ENCODE measurements at regions not wholly inside any gene's neighbourhood (a gene's known extent, or its start where the extent isn't known, plus 50 kb on each side); places are given as distances from the start of the nearest gene placed in this dataset.

DNA sequence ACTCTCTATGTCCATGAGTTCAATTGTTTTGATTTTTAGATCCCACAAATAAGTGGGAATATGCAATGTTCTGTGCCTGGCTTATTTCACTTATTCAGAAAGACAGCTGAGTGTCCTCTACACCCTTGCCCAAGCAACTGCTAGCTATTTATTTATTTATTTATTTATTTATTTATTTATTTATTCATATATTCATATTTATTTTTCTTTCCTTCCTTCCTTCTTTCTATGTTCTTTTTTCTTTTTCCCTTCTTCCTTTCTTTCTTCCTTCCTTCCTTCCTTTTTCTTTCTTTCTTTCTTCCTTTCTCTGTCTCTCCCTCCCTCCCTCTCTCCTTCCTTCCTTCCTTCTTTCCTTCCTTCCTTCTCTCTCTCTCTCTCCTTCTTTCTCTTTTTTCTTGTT, 563.4 kb downstream of the BCL11B start:
- no peak for DNase-seq

- no peak for DNase-seq
These were observed 560.5 kb downstream of the BCL11B start for GRCh38 chr14:98711453-98711852.

- no peak for DNase-seq
These were observed 557.2 kb downstream of the BCL11B start for GRCh38 chr14:98714626-98715425.

GRCh38 chr14:98716133-98716532, 555.9 kb downstream of the BCL11B start:
- no peak for DNase-seq

GRCh38 chr14:98721061-98721460, 550.9 kb downstream of the BCL11B start:
- no peak for DNase-seq

DNA sequence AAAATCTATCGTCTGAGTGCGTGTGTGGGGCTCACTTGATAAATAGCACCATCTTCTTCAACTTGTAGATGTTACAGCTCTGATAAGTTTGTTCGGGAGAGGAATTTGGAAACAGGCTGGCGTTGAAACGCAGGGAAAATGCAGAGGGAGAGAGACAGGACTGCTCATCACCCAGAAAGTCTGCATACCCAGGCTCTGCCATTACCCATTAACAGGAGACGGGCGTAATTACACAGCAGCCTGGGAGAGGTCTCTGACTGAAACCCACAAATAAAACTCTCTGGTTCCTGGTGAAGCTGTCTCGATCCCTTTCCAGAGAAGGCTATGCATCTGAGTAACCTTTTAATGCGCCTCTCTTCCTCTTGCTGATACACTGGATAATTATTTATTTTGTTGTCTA, 547.3 kb downstream of the BCL11B start:
- no peak for DNase-seq

GRCh38 chr14:98725191-98725590, 546.8 kb downstream of the BCL11B start:
- DNase-seq, result no peak

DNA sequence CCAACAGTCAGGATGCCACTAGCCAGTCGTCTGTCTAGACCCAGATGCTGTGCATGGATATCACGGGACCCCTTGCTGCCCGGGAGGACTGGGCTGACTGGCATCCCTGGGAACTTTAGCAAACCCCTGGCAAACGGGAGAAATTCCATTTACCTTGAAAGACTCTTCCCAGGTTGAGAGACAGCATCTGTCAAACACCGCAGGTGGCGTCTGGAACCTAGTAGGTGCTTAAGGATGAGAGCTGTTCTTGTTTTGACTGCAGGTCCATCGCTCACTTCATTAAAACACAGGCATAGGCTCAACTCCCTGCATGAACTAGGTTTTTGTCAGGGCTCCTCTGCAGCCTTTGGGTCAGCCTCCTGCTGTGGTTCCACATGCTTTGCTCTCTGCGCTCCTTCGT, 546.3 kb downstream of the BCL11B start:
- no peak for DNase-seq

GRCh38 chr14:98726585-98727405, 545.2 kb downstream of the BCL11B start:
- no peak for DNase-seq

DNA sequence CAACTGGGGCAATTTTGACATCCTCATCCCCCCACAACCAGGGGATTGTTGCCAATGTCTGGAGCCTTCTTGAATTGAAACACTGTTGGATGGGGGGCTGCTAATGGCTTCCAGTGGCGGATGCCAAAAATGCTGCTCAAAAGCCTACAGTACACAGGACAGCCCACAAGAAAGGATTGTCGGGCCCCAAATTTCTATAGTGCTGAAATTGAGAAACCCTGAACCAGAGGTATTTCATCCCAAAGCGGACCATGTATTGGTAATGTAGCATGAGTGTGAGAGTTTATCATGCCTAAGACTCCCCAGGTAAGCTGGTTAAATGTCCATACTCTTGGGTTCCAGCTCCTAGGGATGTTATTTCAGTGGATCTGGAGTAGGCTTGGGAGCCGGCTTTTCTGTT, 544.0 kb downstream of the BCL11B start:
- no peak for DNase-seq

DNA sequence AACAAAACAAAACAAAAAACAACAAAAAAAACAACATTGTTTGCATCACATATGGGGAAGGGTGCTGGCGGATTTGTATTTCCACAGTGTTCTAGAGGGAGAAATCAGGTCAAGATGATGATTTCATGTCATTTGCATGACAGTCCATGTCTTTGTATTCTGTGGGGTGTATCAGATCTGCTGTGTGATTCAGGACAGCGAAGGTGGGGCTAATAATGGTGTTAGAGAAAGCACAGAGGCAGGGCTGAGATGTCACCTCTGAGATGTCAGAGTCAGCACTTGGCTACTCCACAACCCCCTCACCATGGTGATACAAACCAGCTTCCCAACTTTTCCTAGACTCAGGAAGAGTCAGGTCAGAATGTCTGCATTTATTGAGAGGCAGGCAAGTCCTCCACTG, 543.2 kb downstream of the BCL11B start:
- no peak for DNase-seq

DNA sequence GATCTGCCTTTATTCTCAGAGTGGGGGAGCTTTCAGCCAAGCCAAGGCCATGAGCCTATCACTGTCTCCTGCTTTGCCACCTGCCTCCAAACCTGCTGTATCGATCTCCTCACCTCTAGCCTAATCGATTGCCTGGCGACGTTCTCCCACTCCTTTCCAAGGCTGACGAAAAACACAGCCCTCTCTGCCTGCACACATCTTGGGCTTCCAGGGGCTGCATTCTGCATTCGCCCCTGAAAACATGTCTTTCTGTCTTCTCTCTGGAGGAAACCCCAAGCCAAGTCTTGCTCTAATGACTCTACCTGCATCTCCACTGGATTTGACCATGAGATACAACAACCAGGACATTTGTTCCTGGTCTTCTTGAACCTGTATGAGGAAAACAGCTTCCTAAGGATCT, 540.7 kb downstream of the BCL11B start:
- DNase-seq, result no peak

GRCh38 chr14:98731701-98732100, 540.3 kb downstream of the BCL11B start:
- no peak for DNase-seq

DNA sequence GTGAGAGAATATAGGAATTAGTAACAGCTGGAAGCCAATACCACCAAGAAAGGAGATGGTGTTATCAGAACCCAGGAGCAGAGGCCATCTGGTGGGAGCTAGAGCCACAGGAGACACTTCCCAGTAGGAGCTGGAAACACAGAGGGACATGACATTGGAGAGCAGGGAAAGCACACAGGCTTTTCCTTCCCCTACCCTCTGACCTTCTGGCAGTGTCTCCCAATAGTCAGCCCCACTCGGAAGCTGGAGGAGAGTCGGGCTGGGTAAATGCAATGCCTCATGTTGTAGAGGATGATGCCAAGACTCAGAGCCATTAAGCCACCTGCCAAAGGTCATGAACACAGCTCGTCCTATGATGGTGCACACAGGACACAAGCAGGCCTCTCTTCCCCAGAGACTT, 538.5 kb downstream of the BCL11B start:
- DNase-seq, result no peak

DNA sequence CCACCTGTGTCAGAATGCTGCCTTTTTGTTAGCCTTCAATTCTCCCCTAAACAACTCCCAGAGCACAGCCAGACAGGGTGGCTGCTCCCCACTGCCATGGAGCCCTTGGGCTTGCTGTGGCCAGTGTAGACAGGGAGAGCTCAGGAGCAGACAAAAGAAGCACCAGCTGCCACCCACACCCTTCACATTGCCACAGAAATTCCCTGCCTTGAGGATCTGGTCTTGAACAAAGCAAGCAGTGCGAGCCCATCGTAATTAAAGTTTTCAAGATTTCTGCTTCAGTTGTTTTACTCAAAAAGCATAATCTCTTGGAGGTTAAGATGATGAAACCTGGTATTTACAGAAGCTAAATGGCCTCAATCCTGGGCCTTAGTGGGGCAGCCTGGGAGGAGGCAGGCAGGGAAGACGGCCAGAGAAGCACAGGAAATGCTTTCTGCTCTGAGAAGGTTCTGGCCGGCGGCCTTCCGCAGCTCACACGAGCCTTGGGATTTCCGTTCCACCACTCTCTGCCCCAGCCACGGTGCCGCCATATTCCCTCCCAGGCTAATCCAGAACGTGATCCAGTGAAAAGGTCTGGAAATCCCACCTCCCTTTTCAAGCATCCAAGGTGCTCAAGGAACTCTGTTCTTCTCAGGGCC, 535.2 kb downstream of the BCL11B start:
- DNase-seq, result no peak

- DNase-seq, result no peak
These were observed 530.5 kb downstream of the BCL11B start for GRCh38 chr14:98741523-98741922.

- no peak for DNase-seq
These were observed 530.0 kb downstream of the BCL11B start for GRCh38 chr14:98742001-98742400.

DNA sequence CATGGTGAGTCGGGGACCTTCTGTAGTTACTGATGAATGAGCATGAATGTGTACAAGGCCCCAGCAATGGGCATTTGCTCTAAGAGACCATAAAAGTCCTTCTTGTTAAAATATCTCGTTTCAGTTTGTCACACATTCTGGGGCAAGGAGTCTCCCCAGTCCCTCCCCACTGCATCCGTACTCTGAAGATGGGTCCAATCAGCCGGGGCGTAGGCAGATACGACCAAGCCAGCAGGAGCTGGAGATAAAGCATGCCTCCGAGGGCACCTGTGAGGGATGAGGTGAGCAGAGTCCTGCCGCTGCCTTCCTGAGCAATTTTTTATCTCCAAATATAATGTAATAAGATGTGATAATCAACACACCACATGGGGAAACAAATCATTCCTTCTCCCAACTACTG, 528.5 kb downstream of the BCL11B start:
- DNase-seq, result no peak

DNA sequence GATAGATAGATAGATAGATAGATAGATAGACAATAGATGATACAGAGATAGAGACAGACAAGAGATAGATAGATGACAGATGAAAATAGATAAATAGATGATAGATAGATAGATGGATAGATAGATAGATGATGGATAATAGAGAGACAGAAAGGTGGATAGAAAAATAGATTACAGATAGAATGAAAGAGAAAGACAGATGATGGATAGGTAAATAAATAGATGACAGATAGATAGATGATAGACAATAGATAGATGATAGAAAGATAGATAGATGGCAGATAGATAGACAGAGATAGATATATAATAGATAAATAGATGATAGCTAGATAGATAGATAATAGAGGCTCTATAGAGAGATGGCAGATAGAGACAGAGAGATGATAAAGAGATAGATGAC, 523.0 kb downstream of the BCL11B start:
- no peak for DNase-seq

DNA sequence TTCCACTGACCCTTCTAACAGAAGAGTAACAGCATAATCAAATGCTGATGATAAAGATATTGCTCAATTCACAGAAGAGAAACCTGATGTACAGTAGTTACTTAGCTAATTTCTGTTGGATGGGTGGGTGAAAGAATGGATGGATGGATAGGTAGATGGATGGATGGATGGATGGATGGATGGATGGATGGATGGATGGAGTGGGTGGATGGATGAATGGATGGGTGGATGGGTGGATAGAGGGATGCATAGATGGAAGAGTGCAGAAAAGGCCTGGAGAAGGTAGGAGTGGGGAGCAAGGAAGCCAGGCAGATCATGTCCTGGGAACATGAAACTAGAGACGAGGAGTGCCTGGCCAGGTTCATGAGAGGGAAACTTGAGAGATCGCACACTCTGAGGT, 520.9 kb downstream of the BCL11B start:
- no peak for DNase-seq

DNA sequence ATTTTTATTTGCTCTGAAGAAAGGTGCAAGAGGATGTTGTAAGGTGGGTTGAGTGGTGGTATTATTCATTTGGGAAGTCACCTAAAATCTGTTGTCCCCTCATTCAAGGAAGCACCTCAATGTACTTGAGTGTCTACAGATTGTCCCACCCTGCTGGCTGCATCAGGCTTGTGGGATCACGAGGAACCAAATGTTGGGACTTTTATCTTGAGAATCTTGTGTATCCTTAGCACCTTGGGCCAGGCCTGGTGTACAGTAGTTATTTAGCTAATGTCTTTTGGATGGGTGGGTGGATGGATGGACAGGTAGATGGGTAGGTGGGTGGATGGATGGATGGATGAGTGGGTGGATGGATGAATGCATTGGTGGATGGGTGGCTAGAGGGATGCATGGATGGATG, 519.3 kb downstream of the BCL11B start:
- DNase-seq, result no peak

DNA sequence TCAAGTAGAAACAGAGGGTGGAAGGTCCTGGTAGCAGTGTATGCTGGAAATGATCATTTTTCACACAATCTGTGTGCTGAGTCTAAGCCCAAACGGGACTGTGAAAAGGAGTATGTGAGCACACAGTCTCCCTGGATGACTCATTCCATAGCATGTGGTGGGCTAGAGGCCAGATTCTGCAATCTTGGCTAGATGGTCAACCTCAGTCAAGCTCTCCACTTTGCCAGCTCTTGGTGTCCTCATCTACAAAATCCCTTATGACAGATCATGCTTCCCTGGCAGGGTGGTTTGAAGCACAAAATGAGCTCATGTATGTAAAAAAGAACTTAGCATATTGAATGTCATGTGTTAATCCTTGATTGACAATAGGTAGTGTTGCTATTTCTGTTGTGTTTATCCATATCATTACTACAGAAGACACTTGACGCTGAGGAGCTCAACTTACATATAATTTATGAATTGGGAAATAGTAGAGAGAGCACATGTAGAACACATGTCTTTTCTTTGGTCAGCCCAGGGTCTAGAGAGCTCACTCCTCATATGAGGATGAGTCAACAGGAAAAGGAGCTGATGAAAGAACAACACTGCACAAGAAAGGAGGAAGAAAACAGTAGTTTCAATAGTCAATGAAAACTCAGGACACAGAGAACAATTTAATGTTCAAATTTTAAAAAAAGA, 517.5 kb downstream of the BCL11B start:
- no peak for DNase-seq

- no peak for DNase-seq
These were observed 515.2 kb downstream of the BCL11B start for GRCh38 chr14:98756749-98757148.
